Stimulated activated CD4-positive, alpha-beta T cell treated with anti-CD3 and anti-CD28 coated beads, Interleukin-1b, Interleukin-23, amount 100 ng/mL, for 1 hour (primary cell): ENCODE measurements at regions not wholly inside any gene's neighbourhood (a gene's known extent, or its start where the extent isn't known, plus 50 kb on each side); places are given as distances from the start of the nearest gene placed in this dataset.
"Not testable (repeated sequence)": the region's sequence is repeated elsewhere in the genome, so short reads cannot be mapped to it uniquely, and the experiment has no call there.

Experiments
- DNase-seq, 2 donors: peaks; one replicate each; pipeline ENCODE4 v3.0.0-alpha.2; 2020; ENCODE audit warnings: low read depth in 2 of 2

DNA sequence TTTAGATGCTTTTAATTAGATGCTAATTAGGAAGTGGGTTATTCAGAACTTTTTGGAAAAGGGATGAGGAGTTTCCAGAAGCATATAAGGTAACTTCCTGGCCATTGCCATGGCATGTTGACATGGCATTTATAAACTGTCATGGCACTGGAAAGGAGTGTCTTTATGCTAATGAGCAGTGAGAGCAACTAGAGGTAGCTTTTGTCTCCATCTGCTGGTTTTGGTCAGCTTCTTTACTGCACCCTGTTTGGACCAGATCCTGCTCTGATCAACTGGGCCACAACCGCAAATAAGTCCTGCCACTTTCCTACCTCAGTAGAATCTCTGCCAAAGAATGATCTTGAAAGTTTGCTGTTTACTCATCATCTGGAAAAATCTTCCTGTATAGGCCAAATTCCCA, 193.6 kb downstream of the FAM72C start:
- not testable (repeated sequence) for DNase-seq

DNA sequence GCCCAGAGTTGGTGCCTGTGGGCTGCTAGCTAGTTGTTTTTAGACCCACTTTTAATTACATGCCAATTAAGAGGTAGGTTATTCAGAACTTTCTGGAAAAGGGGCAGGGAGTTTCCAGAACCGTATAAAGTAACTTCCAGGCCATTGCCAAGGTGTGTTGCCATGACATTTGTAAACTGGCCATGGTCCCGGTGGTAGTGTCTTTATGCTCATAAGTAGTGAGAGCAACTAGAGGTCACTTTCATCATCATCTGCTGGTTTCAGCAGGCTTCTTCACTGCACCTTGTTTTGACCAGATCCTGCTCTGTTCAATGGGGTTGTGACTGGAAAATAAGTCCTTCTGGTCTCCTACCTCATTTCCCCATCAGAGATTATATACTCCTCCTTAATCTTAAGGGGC, 207.0 kb downstream of the FAM72C start:
- DNase-seq, result not testable (repeated sequence)

DNA sequence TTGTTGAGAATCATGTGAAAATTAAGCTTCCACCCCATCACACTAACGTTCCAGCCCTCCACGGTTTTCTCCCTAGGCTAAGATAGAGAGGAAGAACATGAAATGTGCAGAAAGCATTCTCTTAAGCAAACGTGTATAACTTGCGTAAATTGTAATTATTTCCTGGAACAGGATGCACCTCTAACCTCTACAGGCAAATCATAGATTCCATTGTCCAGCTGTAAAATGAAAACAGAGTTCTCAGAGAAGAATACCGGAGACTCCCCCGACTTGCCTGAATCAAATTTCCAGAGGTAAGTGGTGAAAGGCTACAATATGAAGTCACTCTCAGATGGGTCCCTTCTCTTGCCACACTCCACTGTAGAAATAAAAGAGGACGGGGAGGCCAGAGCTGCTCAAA, 211.4 kb downstream of the FAM72C start:
- not testable (repeated sequence) for DNase-seq

- not testable (repeated sequence) for DNase-seq
Observed at GRCh38 chr1:143755961-143756360, 215.8 kb downstream of the FAM72C start.

GRCh38 chr1:143748906-143749305, 222.9 kb downstream of the FAM72C start:
- DNase-seq, result no peak

DNA sequence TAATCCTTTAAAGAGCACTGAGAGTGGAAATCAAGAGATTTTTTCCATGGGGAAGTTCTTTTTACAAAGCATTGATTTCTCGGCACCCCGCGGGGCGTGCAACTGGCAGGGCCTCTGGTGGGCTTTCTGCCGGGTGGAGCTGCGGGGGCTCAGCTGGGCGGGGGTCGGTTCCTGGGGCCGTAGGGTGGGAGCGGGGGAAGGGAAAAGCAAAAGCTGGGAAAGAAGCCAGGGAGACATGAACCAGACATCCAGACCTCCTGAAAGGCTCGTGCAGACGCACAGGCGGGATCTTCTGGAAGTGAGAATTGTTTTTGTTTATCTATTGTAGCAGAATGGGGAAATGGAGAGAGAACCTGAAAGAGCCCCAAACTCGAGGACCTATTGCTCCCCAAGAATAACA, 235.2 kb downstream of the FAM72C start:
- DNase-seq, result no peak

- DNase-seq, result no peak
Observed at GRCh38 chr1:143735764-143736461, 235.9 kb downstream of the FAM72C start.

DNA sequence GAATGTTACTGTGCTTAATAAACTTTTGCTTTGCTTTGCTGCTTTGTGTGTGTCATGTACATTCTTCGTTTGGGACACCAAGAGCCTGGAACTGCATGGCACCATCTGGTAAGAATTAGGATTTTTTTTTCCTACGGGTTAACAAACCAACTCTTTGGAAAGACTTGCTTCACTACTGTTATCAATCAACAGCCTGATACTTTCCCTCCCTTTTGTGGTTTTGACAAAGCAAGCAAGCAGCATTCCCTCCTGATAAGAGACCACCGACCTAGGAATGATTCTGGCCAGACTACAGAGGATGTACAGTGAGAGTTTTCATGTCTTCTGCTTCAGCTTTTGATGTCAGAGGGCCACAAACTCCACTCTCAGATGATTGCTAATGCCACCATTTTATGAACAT, 237.5 kb downstream of the FAM72C start:
- not testable (repeated sequence) for DNase-seq

GRCh38 chr1:143730890-143731289, 240.9 kb downstream of the FAM72C start:
- not testable (repeated sequence) for DNase-seq

- DNase-seq, result peak in 1 of 2 donors; percentile 2
Observed at GRCh38 chr1:143729449-143730111, 242.2 kb downstream of the FAM72C start.

DNA sequence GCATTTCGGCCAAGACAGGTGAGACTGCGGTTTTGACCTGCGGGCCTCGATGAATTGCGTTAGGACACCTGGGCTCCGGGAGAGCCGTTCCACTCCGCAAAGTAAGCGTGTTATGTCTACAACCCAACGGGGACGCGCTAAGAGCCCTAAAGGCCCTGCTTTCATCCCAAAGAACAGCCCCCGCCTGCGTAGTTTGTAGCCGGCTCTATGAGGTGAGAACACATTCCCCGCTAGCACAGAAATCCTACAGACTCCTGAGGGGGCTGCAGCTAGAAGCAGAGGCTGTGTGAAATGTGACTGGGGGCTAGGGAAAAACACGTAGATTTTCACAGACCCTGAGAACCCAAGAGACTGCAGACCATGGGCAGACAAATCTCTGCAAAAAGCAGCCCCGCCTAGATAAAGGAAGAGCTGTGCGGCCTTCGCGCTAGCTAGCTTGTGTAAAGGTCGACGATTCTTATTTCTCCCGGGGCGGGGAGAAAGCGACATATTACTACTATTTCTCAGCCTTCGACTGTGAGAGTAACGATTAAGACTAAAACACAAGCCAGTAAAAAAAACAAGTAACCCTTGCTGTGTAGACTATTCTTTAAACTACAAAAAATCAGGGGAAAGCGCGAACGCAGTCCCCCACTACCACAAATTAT, 242.9 kb downstream of the FAM72C start:
- DNase-seq, result not testable (repeated sequence)

DNA sequence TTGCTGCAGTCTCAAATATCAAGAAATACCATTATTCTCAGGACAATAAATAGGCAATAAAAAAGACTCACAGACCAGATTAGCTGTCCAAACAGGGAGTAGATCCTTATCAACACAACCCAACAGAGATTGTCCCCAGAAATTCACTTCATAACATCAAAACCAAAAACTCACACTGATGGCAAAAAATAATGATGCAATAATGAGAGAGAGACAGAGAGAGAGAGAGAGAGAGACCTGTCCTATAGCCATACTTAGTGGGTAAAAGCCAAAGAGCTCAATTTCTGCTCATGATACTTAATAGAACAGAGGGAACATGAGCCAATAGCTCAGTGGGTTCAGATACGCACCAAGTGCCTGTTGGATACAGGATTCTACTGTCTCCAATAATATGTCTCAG, 244.5 kb downstream of the FAM72C start:
- no peak for DNase-seq

DNA sequence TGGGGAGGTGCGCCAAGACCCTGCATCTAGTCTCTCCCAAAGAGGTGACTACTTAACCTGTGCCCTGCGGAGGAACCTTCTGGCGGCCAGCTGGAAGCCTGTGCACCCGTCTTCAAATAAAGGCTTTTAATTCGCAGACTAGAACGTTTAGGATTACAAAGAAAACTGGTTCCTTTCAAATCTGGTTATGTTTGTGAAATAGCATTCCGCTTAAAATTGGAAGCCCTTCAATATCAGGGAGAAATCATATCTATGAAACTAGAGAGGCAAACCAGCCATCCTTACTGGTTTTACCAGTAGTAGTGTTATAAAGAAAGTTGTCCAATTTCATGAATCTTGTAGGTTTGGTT, 250.8 kb downstream of the FAM72C start:
- DNase-seq, result no peak

- no peak for DNase-seq
Observed at GRCh38 chr1:143720087-143721023, 251.4 kb downstream of the FAM72C start.

- DNase-seq, result no peak
Observed at GRCh38 chr1:143718524-143718923, 253.3 kb downstream of the FAM72C start.

GRCh38 chr1:143718021-143718420, 253.8 kb downstream of the FAM72C start:
- DNase-seq, result no peak

GRCh38 chr1:143717434-143717833, 254.4 kb downstream of the FAM72C start:
- DNase-seq, result no peak

DNA sequence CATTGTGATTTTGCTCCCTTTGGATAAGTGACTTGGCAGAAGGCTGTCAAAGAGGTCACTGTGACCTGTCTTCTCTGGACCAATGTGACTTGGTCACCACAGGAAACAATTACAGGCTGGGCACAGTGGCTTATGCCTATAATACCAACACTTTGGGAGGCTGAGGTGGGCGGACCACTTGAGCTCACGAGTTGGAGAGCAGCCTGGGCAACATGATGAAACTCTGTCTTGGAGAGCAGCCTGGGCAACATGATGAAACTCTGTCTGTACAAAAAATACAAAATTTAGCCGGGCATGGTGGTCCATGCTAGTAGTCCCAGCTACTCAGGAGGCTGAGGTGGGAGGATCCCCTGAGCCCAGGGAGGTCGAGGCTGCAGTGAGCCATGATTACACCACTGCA, 256.9 kb downstream of the FAM72C start:
- not testable (repeated sequence) for DNase-seq

GRCh38 chr1:143709606-143710259, 262.1 kb downstream of the FAM72C start:
- DNase-seq, result not testable (repeated sequence)

- DNase-seq, result not testable (repeated sequence)
Observed at GRCh38 chr1:143702739-143703138, 269.0 kb downstream of the FAM72C start.

GRCh38 chr1:143699731-143700130, 272.1 kb downstream of the FAM72C start:
- DNase-seq, result no peak
